IMR-90 (cell line): ENCODE measurements at regions not wholly inside any gene's neighbourhood (a gene's known extent, or its start where the extent isn't known, plus 50 kb on each side); places are given as distances from the start of the nearest gene placed in this dataset.

Source experiments
- ATAC-seq: fragments of 200-7000 bp; cut with Tn5 transposase; 2 replicates; pipeline ENCODE4 v1.9.1; 2020; ENCODE audit warnings: low read depth, mild to moderate bottlenecking, moderate library complexity
- BruUV-seq: library from RNA; stranded (reverse); fragments of 400-500 nt; replicated peaks from 2 replicates; lab custom pipeline; 2021; lab: Mats Ljungman, UMichigan
- CTCF ChIA-PET: fragments of 300-600 bp; formaldehyde crosslinking; extraction: SDS; loops from one replicate; lab custom pipeline; 2021; ENCODE audit warnings: antibody characterized with exemption; lab: Yijun Ruan, JAX
- POLR2A ChIA-PET: fragments of 300-600 bp; sonication (Branson Sonifier 250); formaldehyde crosslinking; loops from one replicate; lab custom pipeline; 2022; ENCODE audit warnings: antibody characterized with exemption; ENCODE audit not compliant: unreplicated experiment; lab: Charles Lee
- DNase-seq: peaks from one replicate; pipeline ENCODE4 v3.0.0; 2013
- H2AFZ ChIP-seq: replicated peaks from 2 replicates; pipeline ENCODE3; 2013; ENCODE audit warnings: low read length, mild to moderate bottlenecking; ENCODE audit not compliant: poor library complexity
- H2AK5ac ChIP-seq: 2 replicates; pipeline ENCODE4 v1.6.1; 2013; ENCODE audit warnings: low read depth, low read length, inconsistent platforms
- H2AK9ac ChIP-seq: replicated peaks from 2 replicates; pipeline ENCODE3; 2013; ENCODE audit warnings: mild to moderate bottlenecking, low read depth, low read length, moderate library complexity; ENCODE audit not compliant: poor library complexity
- H2BK120ac ChIP-seq: 2 replicates; pipeline ENCODE4 v1.6.1; 2013; ENCODE audit warnings: low read depth, low read length, inconsistent platforms
- H2BK15ac ChIP-seq: 3 replicates; pipeline ENCODE4 v1.6.1; 2013; ENCODE audit warnings: low read depth, low read length, inconsistent platforms
- H2BK20ac ChIP-seq: 2 replicates; pipeline ENCODE4 v1.6.1; 2013; ENCODE audit warnings: low read depth, mild to moderate bottlenecking, inconsistent platforms, low read length, moderate library complexity
- H2BK5ac ChIP-seq: 2 replicates; pipeline ENCODE4 v1.6.1; 2013; ENCODE audit warnings: mild to moderate bottlenecking, low read depth, low read length, inconsistent platforms; ENCODE audit not compliant: poor library complexity, severe bottlenecking
- H3K14ac ChIP-seq: replicated peaks from 2 replicates; pipeline ENCODE4 v1.6.1; 2013; ENCODE audit warnings: low read depth, low read length, inconsistent platforms
- H3K18ac ChIP-seq: 2 replicates; pipeline ENCODE4 v1.6.1; 2013; ENCODE audit warnings: low read depth, low read length, control low read depth
- H3K23ac ChIP-seq: 2 replicates; pipeline ENCODE4 v1.6.1; 2013; ENCODE audit warnings: low read depth, low read length, inconsistent platforms
- H3K27ac ChIP-seq: 2 replicates; pipeline ENCODE4 v1.5.1; 2013; ENCODE audit warnings: mild to moderate bottlenecking, control low read depth, low read length; ENCODE audit not compliant: insufficient read depth
- H3K27me3 ChIP-seq: 2 replicates; pipeline ENCODE4 v1.6.1; 2013; ENCODE audit warnings: low read length; ENCODE audit not compliant: control insufficient read depth, insufficient read depth
- H3K36me3 ChIP-seq: 2 replicates; pipeline ENCODE4 v1.6.1; 2013; ENCODE audit warnings: low read length, mixed read lengths; ENCODE audit not compliant: control insufficient read depth, insufficient read depth
- H3K4ac ChIP-seq: 2 replicates; pipeline ENCODE4 v1.6.1; 2013; ENCODE audit warnings: low read depth, low read length, inconsistent platforms
- H3K4me1 ChIP-seq: 2 replicates; pipeline ENCODE4 v1.6.1; 2013; ENCODE audit warnings: low read length, mixed read lengths; ENCODE audit not compliant: control insufficient read depth, insufficient read depth
- H3K4me2 ChIP-seq: 2 replicates; pipeline ENCODE4 v1.6.1; 2013; ENCODE audit warnings: low read depth, mild to moderate bottlenecking, control low read depth, low read length, moderate library complexity
- H3K4me3 ChIP-seq: 2 replicates; pipeline ENCODE4 v1.5.1; 2013; ENCODE audit warnings: low read depth, mild to moderate bottlenecking, control low read depth, low read length, moderate library complexity; ENCODE audit not compliant: insufficient read depth
- H3K56ac ChIP-seq: 2 replicates; pipeline ENCODE4 v1.6.1; 2013; ENCODE audit warnings: low read length, inconsistent platforms; ENCODE audit not compliant: insufficient read depth; ENCODE audit errors: extremely low read depth
- H3K79me1 ChIP-seq, 2 experiments: 2 replicates each; pipeline ENCODE4 v1.6.1; 2013; ENCODE audit warnings: low read length in 2 of 2, inconsistent platforms in 1 of 2, low read depth in 1 of 2
- H3K9ac ChIP-seq: 2 replicates; pipeline ENCODE4 v1.6.1; 2013; ENCODE audit warnings: low read depth, low read length, control low read depth
- H3K9me1 ChIP-seq: 2 replicates; pipeline ENCODE4 v1.6.1; 2013; ENCODE audit warnings: low read length, inconsistent platforms; ENCODE audit not compliant: insufficient read depth
- H3K9me3 ChIP-seq: 2 replicates; pipeline ENCODE4 v1.6.1; 2013; ENCODE audit warnings: low read length; ENCODE audit not compliant: control insufficient read depth, insufficient read depth
- H4K20me1 ChIP-seq: 2 replicates; pipeline ENCODE4 v1.6.1; 2013; ENCODE audit warnings: low read length, inconsistent platforms; ENCODE audit not compliant: insufficient read depth
- H4K5ac ChIP-seq: 2 replicates; pipeline ENCODE4 v1.6.1; 2013; ENCODE audit warnings: mild to moderate bottlenecking, low read depth, low read length, control low read depth
- H4K8ac ChIP-seq, 2 experiments: 2 replicates each; pipeline ENCODE4 v1.6.1; 2013; ENCODE audit warnings: low read depth in 2 of 2, low read length in 2 of 2, control low read depth in 1 of 2, inconsistent platforms in 1 of 2
- H4K91ac ChIP-seq: 2 replicates; pipeline ENCODE4 v1.6.1; 2013; ENCODE audit warnings: low read depth, low read length, inconsistent platforms; ENCODE audit not compliant: insufficient read depth
- BHLHE40 ChIP-seq: fragments of 150-350 bp; IDR thresholded peaks from 2 replicates; pipeline ENCODE4 v1.6.1; 2016; ENCODE audit warnings: mild to moderate bottlenecking, low read depth, low read length
- CHD1 ChIP-seq: IDR thresholded peaks from 2 replicates; pipeline ENCODE4 v1.6.1; 2012; ENCODE audit warnings: low read depth, low read length, improper control_type of control experiment
- FOS ChIP-seq: fragments of 150-350 bp; IDR thresholded peaks from 2 replicates; pipeline ENCODE4 v1.6.1; 2016; ENCODE audit warnings: low read depth, low read length
- MAFK ChIP-seq: IDR thresholded peaks from 2 replicates; pipeline ENCODE4 v1.6.1; 2012; ENCODE audit warnings: low read depth, low read length, improper control_type of control experiment
- MAZ ChIP-seq: IDR thresholded peaks from 2 replicates; pipeline ENCODE4 v1.6.1; 2012; ENCODE audit warnings: low read depth, mild to moderate bottlenecking, low read length, improper control_type of control experiment, moderate library complexity, borderline replicate concordance
- MXI1 ChIP-seq: IDR thresholded peaks from 2 replicates; pipeline ENCODE4 v1.6.1; 2012; ENCODE audit warnings: low read depth, mild to moderate bottlenecking, low read length, moderate library complexity, borderline replicate concordance
- NFE2L2 ChIP-seq: fragments of 150-350 bp; IDR thresholded peaks from 2 replicates; pipeline ENCODE4 v1.6.1; 2016; ENCODE audit warnings: low read depth, mild to moderate bottlenecking, low read length
- POLR2A ChIP-seq: IDR thresholded peaks from 2 replicates; pipeline ENCODE4 v1.6.1; 2012; ENCODE audit warnings: mild to moderate bottlenecking, low read depth, low read length
- RAD21 ChIP-seq: IDR thresholded peaks from 2 replicates; pipeline ENCODE4 v1.6.1; 2012; ENCODE audit warnings: low read length, improper control_type of control experiment
- RCOR1 ChIP-seq: IDR thresholded peaks from 2 replicates; pipeline ENCODE4 v1.6.1; 2012; ENCODE audit warnings: mild to moderate bottlenecking, low read length, improper control_type of control experiment; ENCODE audit not compliant: insufficient replicate concordance
- RFX5 ChIP-seq: IDR thresholded peaks from 2 replicates; pipeline ENCODE4 v1.8.0; 2012; ENCODE audit warnings: low read depth, mild to moderate bottlenecking, low read length, moderate library complexity
- SMC3 ChIP-seq: fragments of 150-350 bp; IDR thresholded peaks from 2 replicates; pipeline ENCODE4 v1.6.1; 2016; ENCODE audit warnings: low read depth, mild to moderate bottlenecking, antibody characterized with exemption, low read length, moderate library complexity
- WGBS, 2 experiments: methylation state at CpG; one replicate each; pipeline versions ENCODE4 v1.1.5 to v1.1.7; 2013; ENCODE audit warnings: missing lambda C conversion rate in 2 of 2; ENCODE audit not compliant: insufficient read length in 1 of 2; ENCODE audit errors: extremely low coverage in 2 of 2; 5-methylcytosine and 5-hydroxymethylcytosine counted together
- dilution Hi-C: fragments of 300-500 bp; cut with HindIII; formaldehyde crosslinking; loops from one replicate; pipeline ENCODE4 v1.14.3; 2018; ENCODE audit warnings: low sequenced_read_pairs; ENCODE audit not compliant: unreplicated experiment
- in situ Hi-C: fragments of 300-500 bp; cut with MboI; formaldehyde crosslinking; loops from 3 replicates; pipeline ENCODE4 v1.14.3; 2019; ENCODE audit warnings: low sequenced_read_pairs, inconsistent platforms, mixed read lengths
- intact Hi-C: fragments of 100-400 bp; cut with micrococcal nuclease; formaldehyde crosslinking; loops from 2 replicates; pipeline ENCODE4 v1.10.0; 2022
- TF ChIP-seq, protein P1 (sequence below): fragments of 150-350 bp; IDR thresholded peaks from 2 replicates; pipeline ENCODE4 v1.6.1; 2017; ENCODE audit warnings: mild to moderate bottlenecking, antibody characterized with exemption, low read length, low read depth
- TF ChIP-seq, protein P2 (sequence below): fragments of 150-350 bp; IDR thresholded peaks from 2 replicates; pipeline ENCODE4 v1.6.1; 2016; ENCODE audit warnings: low read depth, mild to moderate bottlenecking, low read length, moderate library complexity, borderline replicate concordance
- TF ChIP-seq, protein P3 (sequence below): conservative IDR thresholded peaks from 2 replicates; pipeline ENCODE4 v1.5.1; 2012; ENCODE audit warnings: mild to moderate bottlenecking, low read depth, low read length, improper control_type of control experiment

DNA sequence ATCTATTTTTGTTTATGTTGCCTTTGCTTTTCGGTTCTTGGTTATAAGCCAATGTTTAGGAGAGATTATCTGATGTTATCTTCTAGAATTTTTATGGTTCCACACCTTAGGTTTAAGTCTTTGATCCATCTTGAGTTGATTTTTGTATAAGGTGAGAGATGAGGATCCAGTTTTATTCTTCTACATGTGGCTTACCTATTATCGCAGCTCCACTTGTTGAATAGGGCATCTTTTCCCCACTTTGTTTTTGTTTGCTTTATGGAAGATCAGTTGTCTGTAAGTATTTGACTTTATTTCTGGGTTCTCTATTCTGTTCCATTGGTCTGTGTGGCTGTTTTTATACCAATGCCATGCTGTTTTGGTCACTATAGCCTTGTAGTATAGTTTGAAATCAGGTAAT lies 927.0 kb downstream of the UQCRFS1 start:
- DNase-seq: no peak
- no peak overlapping the region for H2AFZ ChIP-seq
- H4K91ac ChIP-seq: no peak overlapping the region
- H3K4me1 ChIP-seq: no peaks in the 10 kb centered on the region
- no peaks in the 10 kb centered on the region for H3K9me1 ChIP-seq
- H3K4me3 ChIP-seq: no peak overlapping the region
- no peak overlapping the region for H3K18ac ChIP-seq
- no peaks in the 10 kb centered on the region for H3K79me1 ChIP-seq
- ChIA-PET POLR2A (no interaction called here), CTCF (no interaction called here)
- H2BK20ac ChIP-seq: no peak overlapping the region
- H3K4me2 ChIP-seq: no peak overlapping the region
- no peak overlapping the region for H2BK120ac ChIP-seq
- H3K56ac ChIP-seq: no peak overlapping the region
- no peak overlapping the region for H3K4ac ChIP-seq
- BruUV-seq: no TSS peak
- TF ChIP-seq MAZ (no peak), NFE2L2 (no peak), MAFK (no peak), SMC3 (no peak), RAD21 (no peak), MXI1 (no peak), RFX5 (no peak), CHD1 (no peak), POLR2A (no peak), FOS (no peak), BHLHE40 (no peak), RCOR1 (no peak)
- TF ChIP-seq, protein P1, sequence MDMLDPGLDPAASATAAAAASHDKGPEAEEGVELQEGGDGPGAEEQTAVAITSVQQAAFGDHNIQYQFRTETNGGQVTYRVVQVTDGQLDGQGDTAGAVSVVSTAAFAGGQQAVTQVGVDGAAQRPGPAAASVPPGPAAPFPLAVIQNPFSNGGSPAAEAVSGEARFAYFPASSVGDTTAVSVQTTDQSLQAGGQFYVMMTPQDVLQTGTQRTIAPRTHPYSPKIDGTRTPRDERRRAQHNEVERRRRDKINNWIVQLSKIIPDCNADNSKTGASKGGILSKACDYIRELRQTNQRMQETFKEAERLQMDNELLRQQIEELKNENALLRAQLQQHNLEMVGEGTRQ: no peak
- TF ChIP-seq, protein P2, sequence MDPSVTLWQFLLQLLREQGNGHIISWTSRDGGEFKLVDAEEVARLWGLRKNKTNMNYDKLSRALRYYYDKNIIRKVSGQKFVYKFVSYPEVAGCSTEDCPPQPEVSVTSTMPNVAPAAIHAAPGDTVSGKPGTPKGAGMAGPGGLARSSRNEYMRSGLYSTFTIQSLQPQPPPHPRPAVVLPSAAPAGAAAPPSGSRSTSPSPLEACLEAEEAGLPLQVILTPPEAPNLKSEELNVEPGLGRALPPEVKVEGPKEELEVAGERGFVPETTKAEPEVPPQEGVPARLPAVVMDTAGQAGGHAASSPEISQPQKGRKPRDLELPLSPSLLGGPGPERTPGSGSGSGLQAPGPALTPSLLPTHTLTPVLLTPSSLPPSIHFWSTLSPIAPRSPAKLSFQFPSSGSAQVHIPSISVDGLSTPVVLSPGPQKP: no peak
- TF ChIP-seq, protein P3, sequence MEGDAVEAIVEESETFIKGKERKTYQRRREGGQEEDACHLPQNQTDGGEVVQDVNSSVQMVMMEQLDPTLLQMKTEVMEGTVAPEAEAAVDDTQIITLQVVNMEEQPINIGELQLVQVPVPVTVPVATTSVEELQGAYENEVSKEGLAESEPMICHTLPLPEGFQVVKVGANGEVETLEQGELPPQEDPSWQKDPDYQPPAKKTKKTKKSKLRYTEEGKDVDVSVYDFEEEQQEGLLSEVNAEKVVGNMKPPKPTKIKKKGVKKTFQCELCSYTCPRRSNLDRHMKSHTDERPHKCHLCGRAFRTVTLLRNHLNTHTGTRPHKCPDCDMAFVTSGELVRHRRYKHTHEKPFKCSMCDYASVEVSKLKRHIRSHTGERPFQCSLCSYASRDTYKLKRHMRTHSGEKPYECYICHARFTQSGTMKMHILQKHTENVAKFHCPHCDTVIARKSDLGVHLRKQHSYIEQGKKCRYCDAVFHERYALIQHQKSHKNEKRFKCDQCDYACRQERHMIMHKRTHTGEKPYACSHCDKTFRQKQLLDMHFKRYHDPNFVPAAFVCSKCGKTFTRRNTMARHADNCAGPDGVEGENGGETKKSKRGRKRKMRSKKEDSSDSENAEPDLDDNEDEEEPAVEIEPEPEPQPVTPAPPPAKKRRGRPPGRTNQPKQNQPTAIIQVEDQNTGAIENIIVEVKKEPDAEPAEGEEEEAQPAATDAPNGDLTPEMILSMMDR: no peak
- H2AK9ac ChIP-seq: no peak overlapping the region
- ATAC-seq: no peak
- no peak overlapping the region for H2BK15ac ChIP-seq
- no peaks in the 10 kb centered on the region for H3K36me3 ChIP-seq
- no peak overlapping the region for H3K9ac ChIP-seq
- WGBS, 2 experiments: no CpG with 5 or more reads among the region's 2 CpGs
- no peak overlapping the region for H3K14ac ChIP-seq
- H4K8ac ChIP-seq: no peak overlapping the region
- no peak overlapping the region for H2BK5ac ChIP-seq
- no peaks in the 10 kb centered on the region for H3K27me3 ChIP-seq
- in situ Hi-C loops: no loop called here
- no peak overlapping the region for H3K27ac ChIP-seq
- no peak overlapping the region for H3K23ac ChIP-seq
- no peaks in the 10 kb centered on the region for H4K20me1 ChIP-seq
- no peak overlapping the region for H4K5ac ChIP-seq
- no peak overlapping the region for H2AK5ac ChIP-seq
- intact Hi-C loops: no loop called here
- dilution Hi-C loops: no loop called here
- peaks cover 18% of the 10 kb centered on the region for H3K9me3 ChIP-seq
